CD4-positive, CD25-positive, alpha-beta regulatory T cell (primary cell): ENCODE measurements at regions not wholly inside any gene's neighbourhood (a gene's known extent, or its start where the extent isn't known, plus 50 kb on each side); places are given as distances from the start of the nearest gene placed in this dataset.

Source experiments
- ATAC-seq, 2 donors: fragments of 150-1000 bp; cut with Tn5 transposase; one replicate each; pipeline ENCODE4 v1.10.0; 2021; ENCODE audit warnings: low read depth in 2 of 2, moderate number of reproducible peaks in 2 of 2, moderate library complexity in 1 of 2
- DNase-seq, 3 donors: peaks; one replicate each; pipeline versions ENCODE4 v3.0.0 to v3.0.0-alpha.2; 2012 to 2022; ENCODE audit warnings: mixed read lengths in 1 of 3
- H3K27ac ChIP-seq: one replicate; pipeline ENCODE4 v1.7.0; 2013; ENCODE audit warnings: mild to moderate bottlenecking, low read length; ENCODE audit not compliant: insufficient read depth, poor library complexity, severe bottlenecking
- H3K27me3 ChIP-seq: one replicate; pipeline ENCODE4 v1.7.0; 2013; ENCODE audit warnings: low read length; ENCODE audit not compliant: control insufficient read depth, insufficient read depth
- H3K36me3 ChIP-seq: one replicate; pipeline ENCODE4 v1.7.0; 2013; ENCODE audit warnings: mild to moderate bottlenecking, low read length, moderate library complexity; ENCODE audit not compliant: control insufficient read depth, insufficient read depth
- H3K4me1 ChIP-seq: 2 replicates; pipeline ENCODE4 v1.7.0; 2013; ENCODE audit warnings: mild to moderate bottlenecking, low read length; ENCODE audit not compliant: insufficient read depth, control insufficient read depth, poor library complexity, severe bottlenecking
- H3K4me3 ChIP-seq: one replicate; pipeline ENCODE4 v1.7.0; 2013; ENCODE audit warnings: low read depth, mild to moderate bottlenecking, low read length, moderate library complexity
- H3K9me3 ChIP-seq, 2 experiments: 1 replicate in 1 of 2; 2 replicates in 1 of 2; pipeline ENCODE4 v1.7.0; 2013; ENCODE audit warnings: low read length in 2 of 2, mild to moderate bottlenecking in 1 of 2, moderate library complexity in 1 of 2; ENCODE audit not compliant: control insufficient read depth in 2 of 2
- H3K27ac Mint-ChIP-seq, 3 donors: one replicate each; pipeline ENCODE4 v1.8.0; 2020 to 2022; ENCODE audit warnings: mild to moderate bottlenecking in 3 of 3, mixed read lengths in 3 of 3, moderate library complexity in 2 of 3
- H3K27me3 Mint-ChIP-seq: one replicate; pipeline ENCODE4 v1.8.0; 2022; ENCODE audit warnings: mild to moderate bottlenecking, mixed read lengths
- H3K36me3 Mint-ChIP-seq: one replicate; pipeline ENCODE4 v1.8.0; 2020; ENCODE audit warnings: mixed read lengths
- H3K4me1 Mint-ChIP-seq, 4 donors: one replicate each; pipeline ENCODE4 v1.8.0; 2020 to 2022; ENCODE audit warnings: mixed read lengths in 4 of 4, mild to moderate bottlenecking in 1 of 4
- H3K4me3 Mint-ChIP-seq, 4 donors: one replicate each; pipeline ENCODE4 v1.8.0; 2020 to 2022; ENCODE audit warnings: mild to moderate bottlenecking in 4 of 4, mixed read lengths in 4 of 4, moderate library complexity in 3 of 4
- H3K9me3 Mint-ChIP-seq, 7 donors: one replicate each; pipeline ENCODE4 v1.8.0; 2020 to 2022; ENCODE audit warnings: mixed read lengths in 7 of 7, mild to moderate bottlenecking in 3 of 7, moderate library complexity in 2 of 7

DNA sequence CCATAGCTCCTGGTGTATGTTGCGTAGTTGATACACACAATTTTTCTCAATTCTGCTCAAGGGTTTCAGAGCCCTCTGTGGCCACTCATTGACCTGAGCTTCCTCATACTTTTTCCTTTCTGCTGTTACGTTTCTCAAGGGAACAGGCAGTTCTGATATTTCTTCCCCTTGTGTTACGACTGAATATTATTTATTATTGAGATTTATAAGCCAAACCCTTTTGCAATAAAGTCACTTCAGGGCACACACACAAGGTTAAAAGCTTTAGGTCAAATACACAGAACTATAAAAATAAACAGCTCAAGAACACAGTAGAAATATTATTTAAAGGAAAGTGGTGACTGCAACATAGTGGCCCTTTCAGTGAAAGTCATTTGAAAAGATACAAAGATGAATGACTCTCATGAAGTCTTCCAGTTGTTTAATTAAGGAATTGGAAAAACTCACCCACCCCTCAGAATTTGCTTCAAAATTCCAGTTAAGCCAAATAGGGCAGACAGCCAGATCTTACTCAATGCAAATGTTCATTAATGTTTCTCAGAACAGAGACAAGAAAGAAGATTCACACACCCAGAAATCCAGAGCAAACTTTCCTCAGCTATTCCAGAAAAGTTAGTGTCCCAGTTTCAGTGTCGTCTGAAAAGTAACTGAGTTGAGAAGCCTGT, 179.7 kb downstream of the TRIB2 start:
- Histone ChIP-seq H3K9me3 (peaks cover 0 to 1% of the 10 kb centered on the region in 2 experiments), H3K4me1 (peaks cover 24% of the 10 kb centered on the region), H3K36me3 (no peaks in the 10 kb centered on the region), H3K4me3 (peak overlapping the region; percentile 57), H3K27ac (peak overlapping the region; percentile 15), H3K27me3 (no peaks in the 10 kb centered on the region)
- ATAC-seq (no peak), DNase-seq (no peak)
- peaks cover 2 to 26% (median 7%) of the 10 kb centered on the region in 7 donors for H3K9me3 Mint-ChIP-seq
- no peaks in the 10 kb centered on the region for H3K27me3 Mint-ChIP-seq
- peak overlapping the region; percentile 2 to 68 (median 26) for H3K4me3 Mint-ChIP-seq
- H3K4me1 Mint-ChIP-seq, result peaks cover 19 to 44% (median 24%) of the 10 kb centered on the region in 4 donors
- H3K27ac Mint-ChIP-seq, result peak overlapping the region; percentile 38 to 44 (median 42)
- H3K36me3 Mint-ChIP-seq, result no peaks in the 10 kb centered on the region

GRCh38 chr2:12897181-12897580, 180.4 kb downstream of the TRIB2 start:
- Mint-ChIP-seq H3K4me3 (peak overlapping the region; percentile 4 to 68 (median 55)), H3K36me3 (no peaks in the 10 kb centered on the region), H3K27me3 (no peaks in the 10 kb centered on the region), H3K4me1 (peaks cover 19 to 44% (median 24%) of the 10 kb centered on the region in 4 donors), H3K9me3 (peaks cover 0 to 21% (median 4%) of the 10 kb centered on the region in 7 donors), H3K27ac (peak overlapping the region; percentile 38 to 44 (median 42))
- Histone ChIP-seq H3K9me3 (peaks cover 0 to under 1% of the 10 kb centered on the region in 2 experiments), H3K27ac (peak overlapping the region; percentile 60), H3K4me3 (peak overlapping the region; percentile 57), H3K27me3 (no peaks in the 10 kb centered on the region), H3K36me3 (no peaks in the 10 kb centered on the region), H3K4me1 (peaks cover 24% of the 10 kb centered on the region)
- DNase-seq (peak in 2 of 3 donors; percentile 26 to 45), ATAC-seq (peak; percentile 65 to 73)

DNA sequence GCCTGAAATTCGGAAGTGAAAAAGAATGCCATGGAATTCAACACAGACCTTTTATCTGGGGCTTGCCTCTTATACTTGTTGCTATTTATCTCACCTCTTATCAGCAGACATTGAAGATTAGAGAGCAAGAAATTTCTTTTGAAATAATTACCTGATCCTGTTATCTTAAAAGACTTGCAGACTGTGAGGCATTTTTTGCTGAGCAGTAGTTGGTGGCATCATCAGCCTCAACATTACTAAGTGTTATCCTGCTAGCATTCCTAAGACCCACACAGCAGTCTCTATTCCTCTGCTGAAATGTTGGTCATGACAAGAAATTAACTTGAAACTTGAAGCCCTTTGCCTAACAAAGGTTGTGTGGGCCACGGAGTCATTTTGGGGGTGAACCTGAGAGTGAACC, 186.5 kb downstream of the TRIB2 start:
- ATAC-seq (no peak), DNase-seq (no peak)
- H3K4me3 ChIP-seq, result no peak overlapping the region
- Mint-ChIP-seq H3K4me1 (peaks cover 2 to 9% (median 4%) of the 10 kb centered on the region in 4 donors), H3K36me3 (no peaks in the 10 kb centered on the region), H3K27ac (no peak overlapping the region), H3K4me3 (no peak overlapping the region), H3K9me3 (peaks cover 0 to 4% (median 0%) of the 10 kb centered on the region in 7 donors), H3K27me3 (no peaks in the 10 kb centered on the region)
- H3K27me3 ChIP-seq, result no peaks in the 10 kb centered on the region
- no peak overlapping the region for H3K27ac ChIP-seq
- peaks cover 2% of the 10 kb centered on the region for H3K4me1 ChIP-seq
- no peaks in the 10 kb centered on the region for H3K9me3 ChIP-seq
- H3K36me3 ChIP-seq, result no peaks in the 10 kb centered on the region

GRCh38 chr2:12910431-12910830, 193.7 kb downstream of the TRIB2 start:
- DNase-seq (no peak), ATAC-seq (no peak)
- Histone ChIP-seq H3K4me3 (no peak overlapping the region), H3K27ac (no peak overlapping the region), H3K4me1 (no peaks in the 10 kb centered on the region), H3K27me3 (peaks cover 4% of the 10 kb centered on the region), H3K36me3 (no peaks in the 10 kb centered on the region), H3K9me3 (no peaks in the 10 kb centered on the region)
- Mint-ChIP-seq H3K36me3 (no peaks in the 10 kb centered on the region), H3K9me3 (peaks cover 0 to 4% (median 1%) of the 10 kb centered on the region in 7 donors), H3K27ac (no peak overlapping the region), H3K4me1 (peaks cover 0 to 1% (median 0%) of the 10 kb centered on the region in 4 donors), H3K27me3 (peaks cover 13% of the 10 kb centered on the region), H3K4me3 (no peak overlapping the region)

GRCh38 chr2:12915787-12916186, 199.1 kb downstream of the TRIB2 start:
- no peak for DNase-seq

GRCh38 chr2:12918138-12918834, 201.6 kb downstream of the TRIB2 start:
- Mint-ChIP-seq H3K27ac (no peak overlapping the region), H3K4me3 (no peak overlapping the region), H3K27me3 (peaks cover 13% of the 10 kb centered on the region), H3K4me1 (no peaks in the 10 kb centered on the region), H3K9me3 (peaks cover 0 to 3% (median 0%) of the 10 kb centered on the region in 7 donors), H3K36me3 (no peaks in the 10 kb centered on the region)
- Histone ChIP-seq H3K27ac (no peak overlapping the region), H3K9me3 (no peaks in the 10 kb centered on the region), H3K4me1 (no peaks in the 10 kb centered on the region), H3K27me3 (peaks cover 4% of the 10 kb centered on the region), H3K4me3 (no peak overlapping the region), H3K36me3 (no peaks in the 10 kb centered on the region)
- no peak for ATAC-seq
- DNase-seq, result no peak

More at GRCh38 chr2:12915787-12916186, 199.1 kb downstream of the TRIB2 start:
- Mint-ChIP-seq H3K4me1 (peaks cover 0 to 1% (median 0%) of the 10 kb centered on the region in 4 donors), H3K27ac (no peak overlapping the region), H3K36me3 (no peaks in the 10 kb centered on the region), H3K27me3 (peaks cover 18% of the 10 kb centered on the region), H3K4me3 (no peak overlapping the region), H3K9me3 (peaks cover 0 to 3% (median 0%) of the 10 kb centered on the region in 7 donors)
- Histone ChIP-seq H3K27ac (no peak overlapping the region), H3K4me3 (no peak overlapping the region), H3K27me3 (peaks cover 4% of the 10 kb centered on the region), H3K4me1 (no peaks in the 10 kb centered on the region), H3K9me3 (no peaks in the 10 kb centered on the region), H3K36me3 (no peaks in the 10 kb centered on the region)
- ATAC-seq, result no peak

- no peaks in the 10 kb centered on the region for H3K36me3 Mint-ChIP-seq
- ATAC-seq, result no peak
- H3K4me1 ChIP-seq, result no peaks in the 10 kb centered on the region
- H3K27me3 ChIP-seq, result peaks cover 4% of the 10 kb centered on the region
- peaks cover 0 to 3% (median 0%) of the 10 kb centered on the region in 7 donors for H3K9me3 Mint-ChIP-seq
- H3K4me3 ChIP-seq, result no peak overlapping the region
- no peak for DNase-seq
- no peaks in the 10 kb centered on the region for H3K9me3 ChIP-seq
- no peak overlapping the region for H3K4me3 Mint-ChIP-seq
- H3K4me1 Mint-ChIP-seq, result no peaks in the 10 kb centered on the region
- peaks cover 13% of the 10 kb centered on the region for H3K27me3 Mint-ChIP-seq
- no peak overlapping the region for H3K27ac ChIP-seq
- H3K36me3 ChIP-seq, result no peaks in the 10 kb centered on the region
- H3K27ac Mint-ChIP-seq, result no peak overlapping the region
Observed at GRCh38 chr2:12918835-12919445, 202.2 kb downstream of the TRIB2 start.
